Kasumi-1 (cell line): ENCODE measurements at regions not wholly inside any gene's neighbourhood (a gene's known extent, or its start where the extent isn't known, plus 50 kb on each side); places are given as distances from the start of the nearest gene placed in this dataset.
"Not testable (repeated sequence)": the region's sequence is repeated elsewhere in the genome, so short reads cannot be mapped to it uniquely, and the experiment has no call there.

Experiments
- DNase-seq, 2 experiments: peaks; one replicate each; lab custom pipeline; 2025; lab: John Stamatoyannopoulos, UW

- no peak for DNase-seq
Observed at GRCh38 chr16:64724339-64724738, 397.5 kb downstream of the CDH11 start.

GRCh38 chr16:64718486-64718885 lies 403.4 kb downstream of the CDH11 start:
- DNase-seq, result no peak

- no peak for DNase-seq
Observed at GRCh38 chr16:64717871-64718270, 404.0 kb downstream of the CDH11 start.

- DNase-seq, result no peak
Observed at GRCh38 chr16:64715624-64716023, 406.2 kb downstream of the CDH11 start.

GRCh38 chr16:64712026-64712425 lies 409.8 kb downstream of the CDH11 start:
- DNase-seq, result no peak

GRCh38 chr16:64711596-64711995 lies 410.3 kb downstream of the CDH11 start:
- DNase-seq, result no peak

GRCh38 chr16:64711026-64711425 lies 410.8 kb downstream of the CDH11 start:
- DNase-seq, result no peak

GRCh38 chr16:64705443-64705842 lies 416.4 kb downstream of the CDH11 start:
- DNase-seq, result no peak

GRCh38 chr16:64704386-64704785 lies 417.5 kb downstream of the CDH11 start:
- no peak for DNase-seq

GRCh38 chr16:64702415-64702814 lies 419.4 kb downstream of the CDH11 start:
- no peak for DNase-seq

- no peak for DNase-seq
Observed at GRCh38 chr16:64700628-64701027, 421.2 kb downstream of the CDH11 start.

- DNase-seq, result no peak
Observed at GRCh38 chr16:64696866-64697265, 425.0 kb downstream of the CDH11 start.

GRCh38 chr16:64695684-64696083 lies 426.2 kb downstream of the CDH11 start:
- DNase-seq, result no peak

- no peak for DNase-seq
Observed at GRCh38 chr16:64693946-64694345, 427.9 kb downstream of the CDH11 start.

- no peak for DNase-seq
Observed at GRCh38 chr16:64687786-64688185, 434.1 kb downstream of the CDH11 start.

GRCh38 chr16:64687123-64687522 lies 434.7 kb downstream of the CDH11 start:
- no peak for DNase-seq

GRCh38 chr16:64679976-64680690 lies 441.7 kb downstream of the CDH11 start:
- no peak for DNase-seq

- DNase-seq, result no peak
Observed at GRCh38 chr16:64669573-64669972, 452.3 kb downstream of the CDH11 start.

- DNase-seq, result no peak
Observed at GRCh38 chr16:64667334-64667877, 454.5 kb downstream of the CDH11 start.

GRCh38 chr16:64662312-64662711 lies 459.6 kb downstream of the CDH11 start:
- not testable (repeated sequence) for DNase-seq

GRCh38 chr16:64659866-64660265 lies 462.0 kb downstream of the CDH11 start:
- DNase-seq, result no peak

- no peak for DNase-seq
Observed at GRCh38 chr16:64657316-64658011, 464.4 kb downstream of the CDH11 start.

GRCh38 chr16:64656471-64656870 lies 465.4 kb downstream of the CDH11 start:
- no peak for DNase-seq
